BLaER1 treated with 17β-estradiol and CSF1 and Interleukin-3, amounts not matched to agents 10 nM and 100 nM (cell line): ENCODE measurements at regions not wholly inside any gene's neighbourhood (a gene's known extent, or its start where the extent isn't known, plus 50 kb on each side); places are given as distances from the start of the nearest gene placed in this dataset.
"Not testable (repeated sequence)": the region's sequence is repeated elsewhere in the genome, so short reads cannot be mapped to it uniquely, and the experiment has no call there.

Experiments
- H3K27ac ChIP-seq, 11 experiments: shearing (Covaris generic); formaldehyde crosslinking; 2 replicates each; pipeline ENCODE4 v1.8.1; 2022
- H3K27me3 ChIP-seq, 11 experiments: shearing (Covaris generic); formaldehyde crosslinking; 2 replicates each; pipeline ENCODE4 v1.8.1; 2022
- H3K36me3 ChIP-seq, 11 experiments: shearing (Covaris generic); formaldehyde crosslinking; 2 replicates each; pipeline ENCODE4 v1.8.1; 2022
- H3K4me1 ChIP-seq, 10 experiments: shearing (Covaris generic); formaldehyde crosslinking; 2 replicates each; pipeline ENCODE4 v1.8.1; 2022
- H3K4me2 ChIP-seq, 11 experiments: shearing (Covaris generic); formaldehyde crosslinking; 2 replicates each; pipeline ENCODE4 v1.8.1; 2022
- H3K4me3 ChIP-seq, 10 experiments: shearing (Covaris generic); formaldehyde crosslinking; 2 replicates each; pipeline ENCODE4 v1.8.1; 2022
- H3K9ac ChIP-seq, 11 experiments: shearing (Covaris generic); formaldehyde crosslinking; 2 replicates each; pipeline ENCODE4 v1.8.1; 2022
- H3K9me3 ChIP-seq, 11 experiments: shearing (Covaris generic); formaldehyde crosslinking; replicated peaks in 1 of 11; 2 replicates each; pipeline ENCODE4 v1.8.1; 2022
- H4K20me1 ChIP-seq, 11 experiments: shearing (Covaris generic); formaldehyde crosslinking; 2 replicates each; pipeline ENCODE4 v1.8.1; 2022
- Cebpa-rat ChIP-seq, 11 experiments: shearing (Covaris generic); IDR thresholded peaks; 2 replicates each; pipeline ENCODE4 v1.8.1; 2022

- Histone ChIP-seq H3K9me3 (peaks cover 0 to 66% (median 10%) of the 10 kb centered on the region in 11 experiments; a peak in 12 of 22 replicates), H4K20me1 (no peaks in the 10 kb centered on the region), H3K9ac (no peak overlapping the region), H3K27ac (peak overlapping the region in 4 of 11 experiments; percentile 82 to 91 (median 88); a peak in 3 of 22 replicates), H3K27me3 (no peaks in the 10 kb centered on the region), H3K36me3 (no peaks in the 10 kb centered on the region), H3K4me1 (peaks cover 0 to 98% (median 43%) of the 10 kb centered on the region in 10 experiments; a peak in 16 of 20 replicates), H3K4me3 (no peak overlapping the region), H3K4me2 (peak overlapping the region in 2 of 11 experiments; percentile 14 to 70; a peak in 2 of 22 replicates)
- no peak for TF ChIP-seq Cebpa-rat (IDR thresholded peaks at IDR 0.05)
Observed at GRCh38 chr4:12120968-12121367, 692.3 kb upstream of the HS3ST1 start.

DNA sequence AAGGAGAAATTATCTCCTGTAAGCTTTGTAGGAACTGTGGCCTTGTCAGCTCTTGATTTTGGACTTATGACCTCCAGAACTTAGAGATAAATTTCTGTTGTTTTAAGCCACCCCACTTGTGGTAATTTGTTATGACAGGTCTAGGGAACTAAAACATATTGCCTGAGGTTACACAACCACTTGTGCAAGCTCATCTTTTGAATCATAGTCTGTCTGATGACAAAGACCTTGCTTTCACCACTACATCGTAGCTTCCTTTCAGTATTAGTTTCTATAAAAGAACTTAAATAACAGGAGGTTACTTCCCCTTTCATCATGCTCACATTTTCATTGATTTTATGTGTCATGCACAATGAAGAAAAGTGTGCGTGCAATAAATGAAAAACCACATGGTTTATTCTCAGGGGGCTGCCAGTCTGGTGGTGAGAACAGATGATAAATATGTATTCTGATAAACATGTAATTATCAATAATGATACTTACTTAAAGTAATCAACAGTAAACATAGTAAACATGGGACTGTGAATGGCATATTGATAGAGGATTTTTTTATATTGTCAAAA lies 690.0 kb upstream of the HS3ST1 start:
- Histone ChIP-seq H3K4me3 (no peak overlapping the region), H3K4me1 (peaks cover 0 to 77% (median 37%) of the 10 kb centered on the region in 10 experiments; a peak in 16 of 20 replicates), H3K27ac (peak overlapping the region; percentile 60 to 92 (median 82); a peak in 21 of 22 replicates), H3K27me3 (no peaks in the 10 kb centered on the region), H3K9ac (peak overlapping the region in 8 of 11 experiments; percentile 29 to 72 (median 67); a peak in 14 of 22 replicates), H3K9me3 (peaks cover 6 to 72% (median 21%) of the 10 kb centered on the region in 11 experiments; a peak in 19 of 22 replicates), H4K20me1 (no peaks in the 10 kb centered on the region), H3K36me3 (peaks cover 0 to 4% (median 0%) of the 10 kb centered on the region in 11 experiments; a peak in 1 of 22 replicates), H3K4me2 (peak overlapping the region in 9 of 11 experiments; percentile 7 to 70 (median 54); a peak in 16 of 22 replicates)
- peak in 9 of 11 experiments; percentile 20 to 97 (median 83); a peak in 14 of 22 replicates for TF ChIP-seq Cebpa-rat (IDR thresholded peaks at IDR 0.05)

DNA sequence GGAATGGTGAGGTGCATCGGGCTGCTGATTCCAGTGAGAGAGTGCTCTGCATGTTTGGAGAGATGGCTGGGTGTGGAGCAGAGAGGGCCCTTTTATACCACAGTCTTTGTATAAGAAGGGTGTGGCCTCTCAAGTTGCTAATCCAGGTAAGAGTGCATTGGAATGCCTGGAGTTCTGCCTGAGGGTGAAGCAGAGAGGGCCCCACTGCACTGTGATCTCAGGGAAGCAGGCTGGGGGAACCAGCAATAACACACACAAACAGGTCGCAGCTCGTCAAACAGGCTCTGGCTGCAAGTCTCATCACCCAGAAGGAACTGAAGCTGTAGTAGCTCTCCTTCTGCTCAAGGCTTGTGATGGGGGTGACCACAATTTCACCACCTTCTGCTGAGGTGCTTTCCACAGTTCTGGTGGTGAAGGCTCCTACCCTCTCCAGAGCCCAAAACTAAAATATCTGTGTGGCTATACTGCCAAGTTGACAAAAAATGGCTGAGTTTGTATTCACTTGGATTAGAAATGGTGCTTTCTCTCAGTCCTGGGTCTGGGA lies 687.4 kb upstream of the HS3ST1 start:
- Histone ChIP-seq H3K9ac (no peak overlapping the region), H3K4me3 (no peak overlapping the region), H4K20me1 (no peaks in the 10 kb centered on the region), H3K36me3 (peaks cover 0 to 4% (median 0%) of the 10 kb centered on the region in 11 experiments; a peak in 1 of 22 replicates), H3K4me1 (peaks cover 0 to 54% (median 24%) of the 10 kb centered on the region in 10 experiments; a peak in 16 of 20 replicates), H3K27me3 (no peaks in the 10 kb centered on the region), H3K27ac (peak overlapping the region in 5 of 11 experiments; percentile 8 to 91 (median 82); a peak in 5 of 22 replicates), H3K9me3 (peaks cover 18 to 91% (median 41%) of the 10 kb centered on the region in 11 experiments; a peak in 20 of 22 replicates), H3K4me2 (peak overlapping the region in 2 of 11 experiments; percentile 18 to 36; a peak in 4 of 22 replicates)
- no peak for TF ChIP-seq Cebpa-rat (IDR thresholded peaks at IDR 0.05)

GRCh38 chr4:12110627-12111026 lies 681.9 kb upstream of the HS3ST1 start:
- Histone ChIP-seq H3K4me2 (peak overlapping the region in 4 of 11 experiments; percentile 11 to 30 (median 20); a peak in 5 of 22 replicates), H3K27ac (no peak overlapping the region), H3K9ac (no peak overlapping the region), H3K36me3 (peaks cover 0 to 4% (median 0%) of the 10 kb centered on the region in 11 experiments; a peak in 1 of 22 replicates), H3K4me3 (no peak overlapping the region), H3K4me1 (peaks cover 0 to 11% (median 0%) of the 10 kb centered on the region in 10 experiments; a peak in 5 of 20 replicates), H4K20me1 (no peaks in the 10 kb centered on the region), H3K27me3 (no peaks in the 10 kb centered on the region), H3K9me3 (peaks cover 14 to 46% (median 42%) of the 10 kb centered on the region in 11 experiments; a peak in 20 of 22 replicates)
- TF ChIP-seq Cebpa-rat (IDR thresholded peaks at IDR 0.05), result no peak

GRCh38 chr4:12109056-12109455 lies 680.4 kb upstream of the HS3ST1 start:
- H3K4me1 ChIP-seq, result peaks cover 0 to 11% (median 0%) of the 10 kb centered on the region in 10 experiments; a peak in 5 of 20 replicates
- H3K27me3 ChIP-seq, H4K20me1 ChIP-seq: not testable (repeated sequence)

DNA sequence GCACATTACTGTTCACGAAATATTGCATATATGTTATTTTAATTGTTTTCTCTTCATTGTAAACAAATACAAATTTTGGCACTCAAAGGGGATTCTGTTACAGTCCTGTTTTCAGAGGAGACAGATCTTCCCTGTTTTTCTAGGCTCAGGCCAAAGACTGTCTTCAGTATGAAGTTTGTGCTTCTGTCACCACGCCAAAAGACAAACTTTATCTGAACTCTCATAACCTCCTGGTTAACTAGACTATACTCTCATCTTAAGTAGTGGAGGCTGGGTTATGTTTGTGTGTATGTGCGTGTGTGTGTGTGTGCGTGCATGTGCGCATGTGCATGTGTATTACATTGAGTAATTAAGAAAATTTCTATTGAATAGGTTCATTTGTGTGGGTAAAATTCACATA lies 676.8 kb upstream of the HS3ST1 start:
- H3K4me2 ChIP-seq, result no peak overlapping the region
- no peak overlapping the region for H3K9ac ChIP-seq
- H3K9me3 ChIP-seq, result 0 out of 22 replicates have a peak, but pooled peaks cover 0 to 5% (median 0%) of the 10 kb centered on the region in 11 experiments
- no peak overlapping the region for H3K27ac ChIP-seq
- peaks cover 0 to 2% (median 0%) of the 10 kb centered on the region in 10 experiments; a peak in 5 of 20 replicates for H3K4me1 ChIP-seq
- H3K27me3 ChIP-seq, result no peaks in the 10 kb centered on the region
- H4K20me1 ChIP-seq, result no peaks in the 10 kb centered on the region
- no peak for TF ChIP-seq Cebpa-rat (IDR thresholded peaks at IDR 0.05)
- H3K4me3 ChIP-seq, result no peak overlapping the region
- H3K36me3 ChIP-seq, result no peaks in the 10 kb centered on the region

More at GRCh38 chr4:12109056-12109455, 680.4 kb upstream of the HS3ST1 start:
- H3K4me3 ChIP-seq, H3K36me3 ChIP-seq, H3K27ac ChIP-seq, H3K9ac ChIP-seq, H3K4me2 ChIP-seq: not testable (repeated sequence)
- peaks cover under 1 to 31% (median 29%) of the 10 kb centered on the region in 11 experiments; a peak in 20 of 22 replicates for H3K9me3 ChIP-seq

- H3K9ac ChIP-seq, H4K20me1 ChIP-seq, H3K4me3 ChIP-seq, H3K4me2 ChIP-seq, H3K9me3 ChIP-seq, H3K27ac ChIP-seq, H3K4me1 ChIP-seq, H3K36me3 ChIP-seq, H3K27me3 ChIP-seq: not testable (repeated sequence)
Observed at GRCh38 chr4:12089920-12090319, 661.2 kb upstream of the HS3ST1 start.

DNA sequence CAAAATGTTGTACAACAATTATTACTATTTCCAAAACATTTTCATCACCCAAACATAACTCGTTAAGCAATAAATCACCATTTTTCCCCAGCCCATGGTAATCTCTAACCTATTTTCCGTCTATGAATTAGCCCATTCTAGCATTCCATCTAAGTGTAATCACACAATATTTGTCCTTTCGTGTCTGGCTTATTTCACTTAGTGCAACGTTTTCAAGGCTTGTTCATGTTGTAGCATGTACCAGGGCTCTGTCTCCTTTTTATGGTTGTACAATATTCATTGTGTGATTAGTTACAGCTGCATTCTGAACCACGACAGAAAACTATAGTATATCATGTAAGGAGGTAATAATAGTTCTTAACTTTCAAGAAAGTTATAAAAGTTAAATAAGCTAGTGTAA lies 656.0 kb upstream of the HS3ST1 start:
- no peak for TF ChIP-seq Cebpa-rat (IDR thresholded peaks at IDR 0.05)
- no peak overlapping the region for H3K4me2 ChIP-seq
- H3K27ac ChIP-seq, result no peak overlapping the region
- H3K4me1 ChIP-seq, result 0 out of 20 replicates have a peak, but pooled peaks cover 0 to 4% (median 0%) of the 10 kb centered on the region in 10 experiments
- H3K4me3 ChIP-seq, result no peak overlapping the region
- peaks cover 0 to 2% (median 0%) of the 10 kb centered on the region in 11 experiments; a peak in 6 of 22 replicates for H3K9me3 ChIP-seq
- H3K36me3 ChIP-seq, result no peaks in the 10 kb centered on the region
- no peaks in the 10 kb centered on the region for H3K27me3 ChIP-seq
- H3K9ac ChIP-seq, result no peak overlapping the region
- H4K20me1 ChIP-seq, result no peaks in the 10 kb centered on the region

DNA sequence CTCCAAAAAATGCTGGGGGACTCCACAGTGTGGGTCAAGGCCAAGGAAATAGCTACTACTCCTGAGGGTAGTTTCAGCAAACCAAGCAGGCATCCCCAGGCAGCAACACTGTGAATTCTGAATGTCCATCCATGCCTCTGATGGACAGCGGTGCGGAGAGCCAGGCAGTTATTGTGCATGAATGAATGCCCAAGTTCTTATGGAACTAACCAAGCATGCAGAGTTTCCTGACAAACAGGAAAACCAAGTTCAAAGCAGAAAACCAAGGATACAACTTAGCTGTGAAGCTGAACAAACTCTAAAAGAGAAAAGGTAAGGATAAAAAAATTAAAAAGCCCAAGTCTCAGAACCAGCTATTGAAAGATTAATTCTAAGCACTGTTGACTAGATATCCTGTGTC lies 642.6 kb upstream of the HS3ST1 start:
- Histone ChIP-seq H3K27me3 (no peaks in the 10 kb centered on the region), H3K4me1 (peaks cover 6 to 17% (median 13%) of the 10 kb centered on the region in 10 experiments; a peak in 19 of 20 replicates), H3K4me2 (peak overlapping the region in 10 of 11 experiments; percentile 40 to 81 (median 67); a peak in 20 of 22 replicates), H3K9ac (no peak overlapping the region), H3K36me3 (no peaks in the 10 kb centered on the region), H4K20me1 (no peaks in the 10 kb centered on the region), H3K9me3 (no peaks in the 10 kb centered on the region), H3K27ac (no peak overlapping the region), H3K4me3 (no peak overlapping the region)
- TF ChIP-seq Cebpa-rat (IDR thresholded peaks at IDR 0.05), result no peak
